Loucy (cell line): ENCODE measurements at regions not wholly inside any gene's neighbourhood (a gene's known extent, or its start where the extent isn't known, plus 50 kb on each side); places are given as distances from the start of the nearest gene placed in this dataset.

ENCODE experiments used
- H2AFZ ChIP-seq: fragments of 200-600 bp; sonication (generic); 2 replicates; pipeline ENCODE4 v1.6.0; 2016; ENCODE audit warnings: antibody characterized with exemption, mild to moderate bottlenecking, low read length, moderate library complexity
- H3F3A ChIP-seq: fragments of 200-600 bp; 2 replicates; pipeline ENCODE4 v1.6.0; 2016; ENCODE audit warnings: antibody characterized with exemption, low read depth, mild to moderate bottlenecking
- H3K27me3 ChIP-seq: fragments of 200-600 bp; sonication (generic); 2 replicates; pipeline ENCODE4 v1.6.1; 2014; ENCODE audit warnings: low read length, mild to moderate bottlenecking; ENCODE audit not compliant: insufficient read depth, poor library complexity, severe bottlenecking
- H3K36me3 ChIP-seq: fragments of 200-600 bp; sonication (generic); 2 replicates; pipeline ENCODE4 v1.6.1; 2016; ENCODE audit warnings: low read length; ENCODE audit not compliant: insufficient read depth
- H3K4me1 ChIP-seq: fragments of 200-600 bp; sonication (generic); 2 replicates; pipeline ENCODE4 v1.5.1; 2014; ENCODE audit warnings: low read length, mild to moderate bottlenecking; ENCODE audit not compliant: insufficient read depth, poor library complexity, severe bottlenecking
- H3K4me2 ChIP-seq: fragments of 200-600 bp; sonication (generic); 2 replicates; pipeline ENCODE4 v1.6.0; 2014; ENCODE audit warnings: antibody characterized with exemption, low read length, low read depth, mild to moderate bottlenecking; ENCODE audit not compliant: poor library complexity, severe bottlenecking
- H3K4me3 ChIP-seq: fragments of 200-600 bp; sonication (generic); 2 replicates; pipeline ENCODE4 v1.5.1; 2014; ENCODE audit warnings: low read length, mild to moderate bottlenecking, mixed read lengths; ENCODE audit not compliant: poor library complexity, severe bottlenecking
- H3K79me2 ChIP-seq: fragments of 200-600 bp; sonication (generic); 2 replicates; pipeline ENCODE4 v1.6.1; 2014; ENCODE audit warnings: low read length; ENCODE audit not compliant: insufficient read depth
- H3K9ac ChIP-seq: fragments of 200-600 bp; sonication (generic); 2 replicates; pipeline ENCODE4 v1.6.0; 2014; ENCODE audit warnings: mild to moderate bottlenecking, low read depth, low read length, moderate library complexity; ENCODE audit not compliant: poor library complexity, severe bottlenecking
- H3K9me2 ChIP-seq: fragments of 200-600 bp; sonication (generic); replicated peaks from 2 replicates; pipeline ENCODE4 v1.6.1; 2016; ENCODE audit warnings: low read depth, low read length, mixed read lengths
- H3K9me3 ChIP-seq: fragments of 200-600 bp; sonication (generic); 2 replicates; pipeline ENCODE4 v1.6.1; 2014; ENCODE audit warnings: mild to moderate bottlenecking, antibody characterized with exemption, low read length, low read depth; ENCODE audit not compliant: insufficient read depth
- H4K20me1 ChIP-seq: fragments of 200-600 bp; sonication (generic); 2 replicates; pipeline ENCODE4 v1.6.0; 2014; ENCODE audit warnings: antibody characterized with exemption, low read length, mild to moderate bottlenecking; ENCODE audit not compliant: insufficient read depth, poor library complexity, severe bottlenecking
- CTCF ChIP-seq: fragments of 200-600 bp; sonication (generic); conservative IDR thresholded peaks from 2 replicates; pipeline ENCODE4 v1.5.1; 2014; ENCODE audit warnings: mild to moderate bottlenecking, antibody characterized with exemption, low read length
- EZH2phosphoT487 ChIP-seq: fragments of 200-600 bp; IDR thresholded peaks from 2 replicates; pipeline ENCODE4 v1.6.1; 2018; ENCODE audit warnings: antibody characterized with exemption, mild to moderate bottlenecking, moderate library complexity, borderline replicate concordance

- Histone ChIP-seq H3F3A (no peaks in the 10 kb centered on the region), H3K9ac (no peak overlapping the region), H4K20me1 (no peaks in the 10 kb centered on the region), H3K36me3 (no peaks in the 10 kb centered on the region), H3K4me3 (no peak overlapping the region), H3K9me2 (no peaks in the 10 kb centered on the region), H2AFZ (no peak overlapping the region), H3K27me3 (no peaks in the 10 kb centered on the region), H3K4me2 (no peak overlapping the region), H3K4me1 (no peaks in the 10 kb centered on the region), H3K9me3 (no peaks in the 10 kb centered on the region), H3K79me2 (no peaks in the 10 kb centered on the region)
- TF ChIP-seq CTCF (no peak), EZH2phosphoT487 (no peak)
Measured at GRCh38 chr10:90484518-90484917, 373.3 kb downstream of the HTR7 start.

- Histone ChIP-seq H4K20me1 (no peaks in the 10 kb centered on the region), H3K9me2 (no peaks in the 10 kb centered on the region), H3K9ac (no peak overlapping the region), H3K36me3 (no peaks in the 10 kb centered on the region), H3K4me1 (no peaks in the 10 kb centered on the region), H2AFZ (no peak overlapping the region), H3K9me3 (no peaks in the 10 kb centered on the region), H3K4me3 (no peak overlapping the region), H3K27me3 (no peaks in the 10 kb centered on the region), H3K4me2 (no peak overlapping the region), H3K79me2 (no peaks in the 10 kb centered on the region), H3F3A (no peaks in the 10 kb centered on the region)
- TF ChIP-seq EZH2phosphoT487 (no peak), CTCF (no peak)
Measured at GRCh38 chr10:90494183-90494582, 363.7 kb downstream of the HTR7 start.

- H3K9ac ChIP-seq = no peak overlapping the region
- TF ChIP-seq EZH2phosphoT487 (no peak), CTCF (no peak)
Measured at GRCh38 chr10:90504172-90504571, 353.7 kb downstream of the HTR7 start.

More at GRCh38 chr10:90504172-90504571, 353.7 kb downstream of the HTR7 start:
- Histone ChIP-seq H4K20me1 (no peaks in the 10 kb centered on the region), H3K4me1 (no peaks in the 10 kb centered on the region), H3K79me2 (no peaks in the 10 kb centered on the region), H2AFZ (no peak overlapping the region), H3K4me3 (no peak overlapping the region), H3K9me2 (no peaks in the 10 kb centered on the region), H3F3A (no peaks in the 10 kb centered on the region), H3K9me3 (no peaks in the 10 kb centered on the region), H3K27me3 (no peaks in the 10 kb centered on the region), H3K4me2 (no peak overlapping the region), H3K36me3 (no peaks in the 10 kb centered on the region)
